PFSK-1 (cell line): ENCODE measurements at regions not wholly inside any gene's neighbourhood (a gene's known extent, or its start where the extent isn't known, plus 50 kb on each side); places are given as distances from the start of the nearest gene placed in this dataset.

ENCODE experiments used
- FOXP2 ChIP-seq: optimal IDR thresholded peaks from 2 replicates; pipeline ENCODE3; 2011; ENCODE audit warnings: borderline replicate concordance, control low read depth, inconsistent platforms; ENCODE audit not compliant: insufficient read depth; ENCODE audit errors: extremely low read length, extremely low read depth
- POLR2AphosphoS5 ChIP-seq: IDR thresholded peaks from 2 replicates; pipeline ENCODE4 v1.6.1; 2012; ENCODE audit warnings: low read depth, mild to moderate bottlenecking, control low read depth, low read length, moderate library complexity
- SIN3A ChIP-seq: IDR thresholded peaks from 2 replicates; pipeline ENCODE4 v1.6.1; 2012; ENCODE audit warnings: mild to moderate bottlenecking, low read length, moderate library complexity, borderline replicate concordance; ENCODE audit not compliant: insufficient read depth
- TAF1 ChIP-seq: IDR thresholded peaks from 2 replicates; pipeline ENCODE4 v1.6.1; 2012; ENCODE audit warnings: low read length, control low read depth, borderline replicate concordance; ENCODE audit not compliant: insufficient read depth
- TF ChIP-seq, protein P1 (sequence below), 2 experiments: IDR thresholded peaks; 2 replicates each; pipeline versions ENCODE4 v1.6.1 to v1.8.0; 2011 to 2012; ENCODE audit warnings: low read depth in 2 of 2, low read length in 2 of 2, control low read depth in 1 of 2, inconsistent platforms in 1 of 2, mild to moderate bottlenecking in 1 of 2, moderate library complexity in 1 of 2; ENCODE audit not compliant: insufficient read depth in 1 of 2

DNA sequence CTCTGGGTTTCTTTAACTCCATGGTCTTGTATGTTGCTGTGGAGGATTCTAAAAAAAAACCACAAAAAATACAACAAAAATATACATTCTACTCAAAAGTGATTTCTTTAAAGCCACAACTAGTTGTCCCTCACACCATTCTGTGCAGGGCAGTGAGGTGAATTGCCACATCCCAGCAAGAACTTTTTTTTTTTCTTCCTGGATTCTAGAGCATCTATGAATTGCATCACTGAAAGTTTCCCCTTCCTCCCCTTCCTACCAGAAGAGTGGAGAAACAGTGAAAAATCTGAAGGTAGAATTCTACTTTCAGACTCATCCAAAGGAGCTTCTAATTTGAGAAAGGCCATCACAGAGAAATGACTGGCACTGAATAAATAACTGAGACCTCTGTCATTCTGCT is 395.3 kb downstream of the AEBP2 start:
- TF ChIP-seq TAF1 (no peak), POLR2AphosphoS5 (no peak), FOXP2 (no peak), SIN3A (no peak)
- TF ChIP-seq, protein P1, sequence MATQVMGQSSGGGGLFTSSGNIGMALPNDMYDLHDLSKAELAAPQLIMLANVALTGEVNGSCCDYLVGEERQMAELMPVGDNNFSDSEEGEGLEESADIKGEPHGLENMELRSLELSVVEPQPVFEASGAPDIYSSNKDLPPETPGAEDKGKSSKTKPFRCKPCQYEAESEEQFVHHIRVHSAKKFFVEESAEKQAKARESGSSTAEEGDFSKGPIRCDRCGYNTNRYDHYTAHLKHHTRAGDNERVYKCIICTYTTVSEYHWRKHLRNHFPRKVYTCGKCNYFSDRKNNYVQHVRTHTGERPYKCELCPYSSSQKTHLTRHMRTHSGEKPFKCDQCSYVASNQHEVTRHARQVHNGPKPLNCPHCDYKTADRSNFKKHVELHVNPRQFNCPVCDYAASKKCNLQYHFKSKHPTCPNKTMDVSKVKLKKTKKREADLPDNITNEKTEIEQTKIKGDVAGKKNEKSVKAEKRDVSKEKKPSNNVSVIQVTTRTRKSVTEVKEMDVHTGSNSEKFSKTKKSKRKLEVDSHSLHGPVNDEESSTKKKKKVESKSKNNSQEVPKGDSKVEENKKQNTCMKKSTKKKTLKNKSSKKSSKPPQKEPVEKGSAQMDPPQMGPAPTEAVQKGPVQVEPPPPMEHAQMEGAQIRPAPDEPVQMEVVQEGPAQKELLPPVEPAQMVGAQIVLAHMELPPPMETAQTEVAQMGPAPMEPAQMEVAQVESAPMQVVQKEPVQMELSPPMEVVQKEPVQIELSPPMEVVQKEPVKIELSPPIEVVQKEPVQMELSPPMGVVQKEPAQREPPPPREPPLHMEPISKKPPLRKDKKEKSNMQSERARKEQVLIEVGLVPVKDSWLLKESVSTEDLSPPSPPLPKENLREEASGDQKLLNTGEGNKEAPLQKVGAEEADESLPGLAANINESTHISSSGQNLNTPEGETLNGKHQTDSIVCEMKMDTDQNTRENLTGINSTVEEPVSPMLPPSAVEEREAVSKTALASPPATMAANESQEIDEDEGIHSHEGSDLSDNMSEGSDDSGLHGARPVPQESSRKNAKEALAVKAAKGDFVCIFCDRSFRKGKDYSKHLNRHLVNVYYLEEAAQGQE (IDR thresholded peaks at IDR 0.05; ENCODE audit: insufficient read depth in 1 of 2, low read depth in 2 of 2, low read length in 2 of 2) = no peak

DNA sequence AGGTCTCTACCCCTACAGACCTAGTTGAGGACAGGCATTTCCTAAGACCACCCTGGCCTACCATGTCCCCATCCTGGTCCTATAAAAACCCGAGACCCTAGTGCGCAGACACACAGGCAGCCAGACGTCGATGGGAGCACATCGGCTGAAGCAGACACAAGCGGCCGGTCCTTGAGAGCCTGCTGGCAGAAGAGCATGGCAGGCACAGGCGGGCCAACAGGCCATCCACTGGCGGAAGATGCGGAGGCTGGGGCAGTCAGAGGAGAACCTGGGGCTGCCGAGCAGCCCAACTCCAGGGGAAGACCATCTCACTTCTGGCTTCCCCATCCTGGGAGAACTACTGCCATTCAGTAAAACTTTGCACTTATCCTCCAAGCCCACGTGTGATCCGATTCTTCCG is 396.8 kb downstream of the AEBP2 start:
- TF ChIP-seq SIN3A (no peak), FOXP2 (no peak), POLR2AphosphoS5 (no peak), TAF1 (no peak)
- TF ChIP-seq, protein P1 (IDR thresholded peaks at IDR 0.05; ENCODE audit: insufficient read depth in 1 of 2, low read depth in 2 of 2, low read length in 2 of 2) = no peak

DNA sequence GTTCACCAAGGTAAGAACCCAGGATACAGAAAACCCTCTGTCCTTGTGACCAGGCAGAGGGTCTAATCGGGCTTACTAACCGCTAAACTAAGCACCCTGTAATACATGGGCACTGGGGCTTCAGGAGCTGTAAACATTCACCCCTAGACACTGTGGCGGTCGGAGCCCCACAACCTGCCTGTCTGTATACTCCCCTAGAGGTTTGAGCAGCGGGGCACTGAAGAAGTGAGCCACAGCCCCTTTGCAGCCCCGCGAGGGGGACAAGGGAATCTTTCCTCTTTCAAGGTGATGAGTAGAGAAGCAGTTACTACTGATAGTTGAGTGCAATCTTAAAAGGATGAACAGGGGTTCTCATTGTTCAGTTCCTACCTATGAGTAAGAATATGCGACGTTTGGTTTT is 397.2 kb downstream of the AEBP2 start:
- TF ChIP-seq, protein P1 (IDR thresholded peaks at IDR 0.05; ENCODE audit: insufficient read depth in 1 of 2, low read depth in 2 of 2, low read length in 2 of 2) = no peak
- TF ChIP-seq SIN3A (no peak), POLR2AphosphoS5 (no peak), FOXP2 (no peak), TAF1 (no peak)

DNA sequence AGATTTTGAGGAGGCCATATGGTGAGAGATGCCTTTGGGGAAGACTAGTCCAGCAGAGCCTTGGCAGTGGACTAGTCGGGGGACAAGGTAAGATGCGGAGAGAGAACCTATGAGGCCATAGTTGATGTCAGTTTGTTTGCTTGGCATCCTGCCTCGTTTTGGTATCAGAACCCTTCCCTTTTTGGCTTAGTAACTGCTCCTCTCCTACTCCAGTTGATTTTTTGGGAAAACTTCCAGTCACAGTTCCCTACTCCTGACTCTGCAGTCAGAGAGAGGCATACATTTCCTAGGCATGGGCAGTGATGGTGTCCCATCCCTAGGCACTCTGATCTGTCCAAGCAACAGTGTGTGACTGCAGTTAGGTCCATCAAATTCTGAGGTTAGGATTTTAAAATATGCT is 398.3 kb downstream of the AEBP2 start:
- TF ChIP-seq, protein P1 (IDR thresholded peaks at IDR 0.05; ENCODE audit: insufficient read depth in 1 of 2, low read depth in 2 of 2, low read length in 2 of 2) = no peak
- TF ChIP-seq POLR2AphosphoS5 = no peak
- TF ChIP-seq SIN3A = no peak
- TF ChIP-seq FOXP2 = no peak
- no peak for TF ChIP-seq TAF1

DNA sequence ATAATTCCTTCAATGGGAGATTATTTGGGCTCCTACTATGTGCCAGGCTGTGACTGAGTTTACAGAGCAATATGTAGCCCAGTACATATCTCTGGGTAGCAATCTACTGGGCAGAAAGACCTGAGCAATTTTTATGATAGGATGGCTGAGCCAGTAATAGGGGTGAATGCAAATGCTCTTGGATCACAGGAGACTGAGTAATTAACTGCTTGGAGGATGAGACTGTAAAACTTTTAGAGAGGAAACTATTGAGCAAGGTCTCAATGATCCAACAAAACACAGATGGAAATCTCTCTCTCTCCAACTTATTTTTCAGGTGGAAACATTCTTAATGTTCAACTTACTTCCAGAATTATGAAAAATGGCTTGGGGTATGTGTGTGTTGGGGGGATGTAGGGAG is 402.2 kb downstream of the AEBP2 start:
- TF ChIP-seq POLR2AphosphoS5 (no peak), FOXP2 (no peak), SIN3A (no peak), TAF1 (no peak)
- TF ChIP-seq, protein P1 (IDR thresholded peaks at IDR 0.05; ENCODE audit: insufficient read depth in 1 of 2, low read depth in 2 of 2, low read length in 2 of 2) = no peak
